Fibroblast of lung (primary cell): ENCODE measurements at regions not wholly inside any gene's neighbourhood (a gene's known extent, or its start where the extent isn't known, plus 50 kb on each side); places are given as distances from the start of the nearest gene placed in this dataset.

Experiments used
- DNase-seq, 2 donors: peaks; one replicate each; pipeline versions ENCODE4 v3.0.0 to v3.0.0-alpha.2; 2010; ENCODE audit warnings: low read depth in 2 of 2
- H2AFZ ChIP-seq: 2 replicates; pipeline ENCODE4 v1.5.1; 2012; ENCODE audit warnings: low read length, control low read depth, inconsistent platforms
- H3K27ac ChIP-seq: 2 replicates; pipeline ENCODE4 v1.5.1; 2011; ENCODE audit warnings: low read length, control low read depth; ENCODE audit not compliant: insufficient read depth
- H3K27me3 ChIP-seq: 2 replicates; pipeline ENCODE4 v1.5.1; 2011; ENCODE audit warnings: mild to moderate bottlenecking, low read length; ENCODE audit not compliant: control insufficient read depth, insufficient read depth
- H3K36me3 ChIP-seq: 2 replicates; pipeline ENCODE4 v1.5.1; 2011; ENCODE audit warnings: low read length; ENCODE audit not compliant: control insufficient read depth, insufficient read depth
- H3K4me1 ChIP-seq: 2 replicates; pipeline ENCODE4 v1.5.1; 2011; ENCODE audit warnings: low read length; ENCODE audit not compliant: control insufficient read depth, insufficient read depth; ENCODE audit errors: extremely low read depth
- H3K4me2 ChIP-seq: 2 replicates; pipeline ENCODE4 v1.5.1; 2011; ENCODE audit warnings: low read length, control low read depth; ENCODE audit not compliant: insufficient read depth; ENCODE audit errors: extremely low read depth
- H3K4me3 ChIP-seq, 4 experiments: fragments of 200-600 bp in 1 of 4; sonication (generic) in 1 of 4; replicated peaks in 1 of 4; 2 replicates each; pipeline ENCODE4 v1.5.1; 2011 to 2016; ENCODE audit warnings: low read length in 4 of 4, low read depth in 3 of 4, mild to moderate bottlenecking in 3 of 4, control low read depth in 2 of 4, inconsistent platforms in 1 of 4, mixed read lengths in 1 of 4; ENCODE audit not compliant: insufficient read depth in 1 of 4; ENCODE audit errors: control extremely low read depth in 1 of 4
- H3K79me2 ChIP-seq: 2 replicates; pipeline ENCODE4 v1.5.1; 2012; ENCODE audit warnings: mild to moderate bottlenecking, low read length, inconsistent platforms; ENCODE audit not compliant: control insufficient read depth, insufficient read depth
- H3K9ac ChIP-seq: 2 replicates; pipeline ENCODE4 v1.5.1; 2011; ENCODE audit warnings: mild to moderate bottlenecking, low read length, control low read depth; ENCODE audit not compliant: insufficient read depth
- H3K9me3 ChIP-seq: 2 replicates; pipeline ENCODE4 v1.5.1; 2012; ENCODE audit warnings: low read depth, low read length; ENCODE audit not compliant: control insufficient read depth, insufficient read depth
- H4K20me1 ChIP-seq: 2 replicates; pipeline ENCODE4 v1.5.1; 2011; ENCODE audit warnings: low read length; ENCODE audit not compliant: control insufficient read depth, insufficient read depth; ENCODE audit errors: extremely low read depth
- EZH2 ChIP-seq: IDR thresholded peaks from 2 replicates; pipeline ENCODE4 v1.5.1; 2012; ENCODE audit warnings: low read length, control low read depth, mild to moderate bottlenecking; ENCODE audit errors: missing control alignments
- TF ChIP-seq, protein P1 (sequence below), 2 donors: IDR thresholded peaks in 1 of 2; conservative IDR thresholded peaks in 1 of 2; 1 replicate in 1 of 2; 2 replicates in 1 of 2; pipeline ENCODE4 v1.5.1; 2011 to 2012; ENCODE audit warnings: low read length in 2 of 2, control low read depth in 1 of 2, inconsistent platforms in 1 of 2, low read depth in 1 of 2, mild to moderate bottlenecking in 1 of 2

DNA sequence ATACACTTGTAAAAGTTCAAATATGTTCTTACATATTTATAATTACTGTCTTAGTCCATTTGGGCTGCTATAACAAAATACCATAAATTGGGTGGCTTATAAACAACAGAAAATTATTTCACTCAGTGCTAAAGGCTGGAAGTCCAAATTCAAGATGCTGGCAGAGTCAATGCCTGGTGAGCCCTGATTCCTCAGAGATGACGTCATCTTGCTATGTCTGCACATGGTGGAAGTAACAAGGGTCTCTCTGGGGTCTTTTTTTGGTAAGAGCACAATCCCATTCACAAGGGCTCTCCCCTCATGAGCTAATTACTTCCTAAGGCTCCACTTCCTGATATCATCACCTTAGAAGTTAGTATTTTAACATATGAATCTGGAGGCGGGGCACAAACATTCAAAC, 108.0 kb upstream of the DUSP10 start:
- no peaks in the 10 kb centered on the region for H3K79me2 ChIP-seq
- H3K36me3 ChIP-seq: no peaks in the 10 kb centered on the region
- no peak overlapping the region for H3K9ac ChIP-seq
- no peak overlapping the region for H2AFZ ChIP-seq
- no peaks in the 10 kb centered on the region for H3K27me3 ChIP-seq
- no peaks in the 10 kb centered on the region for H4K20me1 ChIP-seq
- no peak overlapping the region for H3K4me3 ChIP-seq
- H3K9me3 ChIP-seq: no peaks in the 10 kb centered on the region
- no peak for DNase-seq
- TF ChIP-seq, protein P1, sequence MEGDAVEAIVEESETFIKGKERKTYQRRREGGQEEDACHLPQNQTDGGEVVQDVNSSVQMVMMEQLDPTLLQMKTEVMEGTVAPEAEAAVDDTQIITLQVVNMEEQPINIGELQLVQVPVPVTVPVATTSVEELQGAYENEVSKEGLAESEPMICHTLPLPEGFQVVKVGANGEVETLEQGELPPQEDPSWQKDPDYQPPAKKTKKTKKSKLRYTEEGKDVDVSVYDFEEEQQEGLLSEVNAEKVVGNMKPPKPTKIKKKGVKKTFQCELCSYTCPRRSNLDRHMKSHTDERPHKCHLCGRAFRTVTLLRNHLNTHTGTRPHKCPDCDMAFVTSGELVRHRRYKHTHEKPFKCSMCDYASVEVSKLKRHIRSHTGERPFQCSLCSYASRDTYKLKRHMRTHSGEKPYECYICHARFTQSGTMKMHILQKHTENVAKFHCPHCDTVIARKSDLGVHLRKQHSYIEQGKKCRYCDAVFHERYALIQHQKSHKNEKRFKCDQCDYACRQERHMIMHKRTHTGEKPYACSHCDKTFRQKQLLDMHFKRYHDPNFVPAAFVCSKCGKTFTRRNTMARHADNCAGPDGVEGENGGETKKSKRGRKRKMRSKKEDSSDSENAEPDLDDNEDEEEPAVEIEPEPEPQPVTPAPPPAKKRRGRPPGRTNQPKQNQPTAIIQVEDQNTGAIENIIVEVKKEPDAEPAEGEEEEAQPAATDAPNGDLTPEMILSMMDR (conservative IDR thresholded peaks at IDR 0.05 in 1 of 2, IDR thresholded peaks at IDR 0.05 in 1 of 2; ENCODE audit: low read depth in 1 of 2, low read length in 2 of 2): no peak
- TF ChIP-seq EZH2: no peak
- no peak overlapping the region for H3K27ac ChIP-seq
- H3K4me1 ChIP-seq: peaks cover 3% of the 10 kb centered on the region
- no peak overlapping the region for H3K4me2 ChIP-seq

GRCh38 chr1:221849110-221849509, 107.2 kb upstream of the DUSP10 start:
- H3K4me2 ChIP-seq: no peak overlapping the region
- no peaks in the 10 kb centered on the region for H3K79me2 ChIP-seq
- H3K9me3 ChIP-seq: no peaks in the 10 kb centered on the region
- H3K4me1 ChIP-seq: peaks cover 3% of the 10 kb centered on the region
- H3K9ac ChIP-seq: no peak overlapping the region
- TF ChIP-seq, protein P1 (conservative IDR thresholded peaks at IDR 0.05 in 1 of 2, IDR thresholded peaks at IDR 0.05 in 1 of 2; ENCODE audit: low read depth in 1 of 2, low read length in 2 of 2): no peak
- TF ChIP-seq EZH2: no peak
- no peak overlapping the region for H3K27ac ChIP-seq
- H4K20me1 ChIP-seq: no peaks in the 10 kb centered on the region
- no peak overlapping the region for H2AFZ ChIP-seq
- no peaks in the 10 kb centered on the region for H3K36me3 ChIP-seq
- H3K27me3 ChIP-seq: no peaks in the 10 kb centered on the region
- H3K4me3 ChIP-seq: no peak overlapping the region
- DNase-seq: no peak

DNA sequence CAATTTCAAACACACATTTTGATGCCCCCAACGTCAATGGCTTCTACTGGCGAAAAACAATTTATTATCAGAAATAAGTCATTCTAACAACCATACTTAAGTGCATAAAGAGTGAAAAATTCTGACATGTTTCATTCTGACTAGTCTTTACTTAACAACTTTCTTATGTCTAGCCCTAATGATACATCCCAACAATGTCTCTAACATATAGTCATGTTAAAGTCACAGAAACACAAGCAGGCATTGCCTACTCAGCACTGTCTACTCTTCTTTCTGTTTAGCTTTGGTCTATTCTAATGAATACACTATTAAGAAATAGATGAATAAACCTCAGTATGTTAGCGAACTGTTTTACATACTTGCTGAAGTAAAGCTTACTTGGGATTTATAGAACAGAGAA, 105.8 kb upstream of the DUSP10 start:
- no peaks in the 10 kb centered on the region for H3K9me3 ChIP-seq
- no peak for DNase-seq

More for the DNA sequence above, 105.8 kb upstream of the DUSP10 start:
- Histone ChIP-seq H3K9ac (no peak overlapping the region), H3K27ac (no peak overlapping the region), H3K79me2 (no peaks in the 10 kb centered on the region), H3K36me3 (no peaks in the 10 kb centered on the region), H3K4me3 (no peak overlapping the region), H2AFZ (no peak overlapping the region), H3K4me1 (peaks cover 3% of the 10 kb centered on the region), H3K27me3 (no peaks in the 10 kb centered on the region), H3K4me2 (no peak overlapping the region), H4K20me1 (no peaks in the 10 kb centered on the region)
- TF ChIP-seq, protein P1 (conservative IDR thresholded peaks at IDR 0.05 in 1 of 2, IDR thresholded peaks at IDR 0.05 in 1 of 2; ENCODE audit: low read depth in 1 of 2, low read length in 2 of 2): no peak
- TF ChIP-seq EZH2: no peak
